HG02763 (cell line): ENCODE measurements at regions not wholly inside any gene's neighbourhood (a gene's known extent, or its start where the extent isn't known, plus 50 kb on each side); places are given as distances from the start of the nearest gene placed in this dataset.

Experiments used
- ATAC-seq: cut with Tn5 transposase; IDR thresholded peaks from one replicate; pipeline ENCODE4 v1.9.1; 2021; ENCODE audit warnings: mild to moderate bottlenecking, moderate library complexity; ENCODE audit not compliant: unreplicated experiment

DNA sequence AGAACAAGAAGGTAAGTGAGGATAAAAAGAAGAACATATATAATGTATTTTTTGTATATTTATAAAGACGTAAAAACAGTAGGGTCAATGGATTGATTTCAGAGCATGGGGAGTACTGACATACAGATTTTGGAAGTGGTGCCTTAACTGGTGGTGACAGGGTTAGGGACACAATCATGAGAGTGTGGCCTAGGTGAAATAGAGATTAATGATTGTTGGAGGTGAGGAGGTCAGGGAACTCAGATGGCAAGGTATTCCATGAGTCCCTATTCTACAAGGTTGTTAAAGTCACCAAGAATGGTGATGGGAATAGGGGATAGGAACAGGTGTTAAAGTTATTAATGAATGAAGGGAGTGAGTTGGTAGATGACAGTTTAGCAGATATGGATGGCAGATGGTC lies 210.8 kb downstream of the SEMA6A start:
- ATAC-seq = no peak

GRCh38 chr5:116361979-116362577 lies 212.5 kb downstream of the SEMA6A start:
- no peak for ATAC-seq

DNA sequence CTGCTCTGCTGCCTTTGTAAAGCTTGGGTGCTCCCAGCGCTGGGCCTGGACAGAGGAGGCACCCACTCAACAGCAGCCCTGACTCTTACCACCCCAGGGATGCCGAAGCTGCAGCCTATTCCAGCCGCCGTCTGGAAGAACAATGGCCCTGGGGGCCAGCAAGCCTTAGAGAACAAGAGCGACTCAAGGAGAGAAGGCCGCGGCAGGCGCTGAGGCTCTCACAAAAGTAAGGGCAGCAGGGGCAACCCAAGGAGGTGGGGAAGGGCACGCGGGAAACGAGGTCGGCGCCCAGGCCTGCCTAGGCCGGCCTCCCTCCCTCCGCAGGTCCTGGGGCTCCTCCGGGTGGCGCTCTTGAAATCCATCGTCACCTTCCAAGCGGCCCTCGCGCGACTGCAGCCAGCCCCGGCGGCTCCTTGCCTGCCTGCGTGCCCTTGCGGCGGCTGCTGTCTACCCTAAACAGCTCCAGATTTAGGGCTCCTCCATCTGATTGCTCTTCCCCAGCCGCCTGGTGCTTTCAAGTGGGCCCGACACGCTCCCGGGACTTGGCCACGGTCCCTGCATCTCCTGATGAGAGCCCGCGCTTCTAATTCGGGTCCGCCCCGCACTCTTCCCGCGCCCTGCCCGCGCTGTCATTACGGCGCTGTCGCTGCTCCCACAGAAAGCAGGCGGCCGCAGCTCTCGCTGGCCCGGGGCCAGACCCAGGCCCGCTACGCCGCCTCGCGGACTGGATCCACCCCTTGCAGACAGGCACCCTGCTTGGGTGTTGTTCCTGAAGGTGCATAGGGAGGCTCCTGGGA lies 213.3 kb downstream of the SEMA6A start:
- ATAC-seq = no peak

DNA sequence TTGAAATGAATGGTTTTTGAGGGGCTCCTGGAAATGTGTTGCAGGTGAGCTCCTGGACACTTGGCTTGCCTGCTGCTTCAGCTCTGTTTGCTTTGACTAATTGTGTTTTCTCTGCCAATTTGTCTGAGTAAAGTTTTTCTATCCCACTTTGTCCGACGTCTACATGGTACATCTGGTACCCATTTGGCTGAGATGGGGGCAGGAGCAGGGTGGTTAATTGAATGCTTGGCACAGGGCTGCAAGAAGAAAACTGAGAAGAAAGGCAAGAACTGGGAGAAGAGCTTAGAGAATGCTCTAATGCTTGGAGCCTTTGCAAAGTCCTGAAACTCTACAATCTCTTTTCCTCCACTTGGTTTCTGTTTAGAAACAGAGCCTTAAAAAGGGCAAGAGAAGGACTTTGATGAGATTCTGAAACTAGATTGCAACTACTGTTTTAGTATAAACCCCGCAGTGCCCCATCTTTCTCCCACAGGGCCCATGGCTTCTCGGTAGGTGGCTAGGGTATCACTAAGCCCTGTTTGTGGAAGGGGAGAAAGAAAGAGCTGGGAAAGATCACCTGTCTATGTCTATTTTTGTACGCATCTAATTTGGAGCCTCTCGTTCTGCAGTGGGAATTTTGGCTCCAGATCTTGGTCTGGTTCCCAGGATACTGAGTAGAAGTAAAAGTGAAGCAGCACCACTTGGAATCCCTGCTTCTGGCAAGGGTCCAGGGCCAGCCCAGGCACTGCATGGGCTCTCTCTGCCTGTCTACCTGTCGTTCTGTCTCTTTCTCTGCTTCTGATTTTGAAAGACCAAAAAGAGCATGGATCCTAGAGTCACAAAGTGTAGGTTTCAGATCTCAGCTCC lies 214.4 kb downstream of the SEMA6A start:
- no peak for ATAC-seq

DNA sequence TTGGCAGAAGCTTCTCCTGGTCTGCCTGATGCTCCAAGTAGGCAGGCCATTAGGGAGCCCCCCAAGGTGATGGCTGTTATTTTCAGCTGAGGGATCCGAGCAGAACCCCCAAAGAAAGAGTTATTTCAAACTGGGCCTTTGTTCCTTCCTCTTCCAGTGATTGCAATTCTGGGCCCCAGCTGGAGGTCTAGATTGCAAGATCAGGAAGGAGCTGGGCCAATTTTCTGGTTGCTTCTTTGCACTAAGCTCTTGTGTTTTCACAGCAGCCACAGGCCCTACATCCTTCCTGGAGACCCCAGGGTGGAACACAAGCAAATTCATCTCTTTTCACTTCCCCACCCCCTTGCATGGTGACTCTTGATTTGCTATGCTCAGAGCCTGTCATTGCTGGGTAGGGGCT lies 215.0 kb downstream of the SEMA6A start:
- ATAC-seq = no peak

- peak; percentile 99 for ATAC-seq
Observed at GRCh38 chr5:116358911-116359418, 215.7 kb downstream of the SEMA6A start.

DNA sequence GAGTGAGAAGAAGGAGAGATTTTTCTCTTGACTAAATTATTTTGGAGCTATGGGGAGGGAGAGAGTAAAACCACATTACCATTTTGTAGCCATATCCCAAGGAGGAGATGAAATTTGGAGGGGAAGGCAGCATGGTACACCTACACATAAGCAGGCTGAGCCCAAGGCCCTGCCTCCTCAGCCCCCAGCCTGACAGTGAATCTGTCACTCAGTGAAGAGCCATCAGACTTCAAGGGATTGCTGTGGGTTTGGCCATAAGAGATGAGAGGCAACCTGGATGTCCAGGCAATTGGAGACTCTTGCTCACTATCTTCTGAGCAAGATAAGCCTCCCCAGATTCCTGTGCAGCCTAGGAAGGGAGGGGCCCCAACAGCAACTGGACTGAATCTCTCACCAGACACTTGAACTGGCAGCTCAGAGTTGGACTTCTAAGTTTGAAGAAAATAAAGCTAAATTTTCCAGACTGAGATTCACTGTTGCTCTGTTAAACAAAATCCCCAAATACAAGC lies 216.6 kb downstream of the SEMA6A start:
- no peak for ATAC-seq

DNA sequence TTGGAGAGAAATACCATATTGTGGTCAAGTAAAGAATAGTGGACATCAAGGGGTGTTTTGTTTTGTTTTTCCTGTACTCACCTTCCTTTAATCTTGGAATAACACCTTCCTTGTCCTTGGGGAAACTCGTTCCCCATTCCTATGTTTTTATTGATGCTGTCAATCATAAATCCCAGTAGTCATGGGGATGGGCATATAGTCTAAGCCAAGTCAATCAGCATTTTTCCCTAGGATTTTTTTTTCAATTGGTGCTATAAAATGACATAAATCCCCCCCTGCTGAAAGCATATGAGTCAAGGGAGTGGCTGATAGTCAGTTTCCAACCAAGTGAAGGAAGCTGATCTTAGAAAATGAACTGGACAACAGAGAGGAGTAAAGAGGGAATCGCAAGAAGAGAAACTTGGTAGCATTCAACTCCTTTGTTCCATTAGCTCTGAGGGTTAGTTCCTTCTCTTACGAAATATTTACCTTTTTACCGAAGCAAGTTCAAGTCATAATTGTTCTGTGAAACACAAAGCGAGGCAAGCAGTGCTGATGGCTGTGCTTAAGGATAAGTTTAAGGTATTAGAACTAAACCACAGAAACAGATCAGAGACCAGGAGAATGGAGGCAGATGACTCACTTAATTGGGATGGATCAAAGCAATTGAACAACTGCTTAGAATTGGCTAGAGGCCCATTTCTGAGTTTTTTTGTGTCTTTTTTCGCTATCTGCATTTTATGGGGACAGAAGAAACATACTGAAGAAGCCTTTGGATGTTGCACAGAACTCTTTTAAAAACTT lies 218.6 kb downstream of the SEMA6A start:
- ATAC-seq = no peak

DNA sequence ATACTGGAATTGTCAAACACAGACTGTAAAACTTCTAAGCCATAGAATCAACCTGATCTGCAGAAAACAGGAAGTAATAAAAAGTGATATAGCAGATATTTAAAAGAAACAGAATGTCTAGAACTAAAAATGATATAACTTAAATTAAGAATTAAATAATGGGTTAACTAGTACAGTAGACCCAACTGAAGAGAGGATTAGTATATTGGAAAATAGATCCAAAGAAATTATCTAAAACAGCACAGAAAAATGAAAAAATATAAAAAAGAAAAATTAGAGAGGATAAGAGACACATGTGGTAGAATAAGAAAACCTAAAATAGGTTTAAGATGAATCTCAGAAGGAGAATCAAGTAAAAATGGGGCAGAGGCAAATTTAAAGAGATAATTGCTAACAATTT lies 219.9 kb downstream of the SEMA6A start:
- no peak for ATAC-seq

DNA sequence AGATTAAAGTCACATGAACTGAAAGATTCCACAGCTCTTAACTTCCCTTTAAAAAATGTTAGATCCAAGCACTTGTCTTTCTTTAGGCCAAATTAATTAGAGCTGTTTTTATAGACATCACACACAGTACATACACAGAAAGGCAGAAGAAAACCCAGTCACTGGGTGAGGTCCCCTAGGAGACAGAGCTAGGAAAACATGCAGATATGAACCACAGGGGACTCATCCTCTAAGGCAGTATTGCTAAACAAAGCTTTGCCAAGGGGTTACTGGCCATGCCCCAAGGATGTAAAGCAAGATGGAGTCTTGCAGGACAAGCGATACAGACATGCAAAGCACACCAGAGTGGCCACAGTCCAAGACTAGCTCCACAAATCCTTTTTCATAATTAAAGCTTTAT lies 227.0 kb downstream of the SEMA6A start:
- ATAC-seq = no peak

- no peak for ATAC-seq
Observed at GRCh38 chr5:116343961-116344360, 230.7 kb downstream of the SEMA6A start.
